Fibroblast of lung (primary cell): ENCODE measurements at regions not wholly inside any gene's neighbourhood (a gene's known extent, or its start where the extent isn't known, plus 50 kb on each side); places are given as distances from the start of the nearest gene placed in this dataset.

Experiments used
- EZH2 ChIP-seq: IDR thresholded peaks from 2 replicates; pipeline ENCODE4 v1.5.1; 2012; ENCODE audit warnings: low read length, control low read depth, mild to moderate bottlenecking; ENCODE audit errors: missing control alignments
- TF ChIP-seq, protein P1 (sequence below), 2 donors: IDR thresholded peaks in 1 of 2; conservative IDR thresholded peaks in 1 of 2; 1 replicate in 1 of 2; 2 replicates in 1 of 2; pipeline ENCODE4 v1.5.1; 2011 to 2012; ENCODE audit warnings: low read length in 2 of 2, control low read depth in 1 of 2, inconsistent platforms in 1 of 2, low read depth in 1 of 2, mild to moderate bottlenecking in 1 of 2

DNA sequence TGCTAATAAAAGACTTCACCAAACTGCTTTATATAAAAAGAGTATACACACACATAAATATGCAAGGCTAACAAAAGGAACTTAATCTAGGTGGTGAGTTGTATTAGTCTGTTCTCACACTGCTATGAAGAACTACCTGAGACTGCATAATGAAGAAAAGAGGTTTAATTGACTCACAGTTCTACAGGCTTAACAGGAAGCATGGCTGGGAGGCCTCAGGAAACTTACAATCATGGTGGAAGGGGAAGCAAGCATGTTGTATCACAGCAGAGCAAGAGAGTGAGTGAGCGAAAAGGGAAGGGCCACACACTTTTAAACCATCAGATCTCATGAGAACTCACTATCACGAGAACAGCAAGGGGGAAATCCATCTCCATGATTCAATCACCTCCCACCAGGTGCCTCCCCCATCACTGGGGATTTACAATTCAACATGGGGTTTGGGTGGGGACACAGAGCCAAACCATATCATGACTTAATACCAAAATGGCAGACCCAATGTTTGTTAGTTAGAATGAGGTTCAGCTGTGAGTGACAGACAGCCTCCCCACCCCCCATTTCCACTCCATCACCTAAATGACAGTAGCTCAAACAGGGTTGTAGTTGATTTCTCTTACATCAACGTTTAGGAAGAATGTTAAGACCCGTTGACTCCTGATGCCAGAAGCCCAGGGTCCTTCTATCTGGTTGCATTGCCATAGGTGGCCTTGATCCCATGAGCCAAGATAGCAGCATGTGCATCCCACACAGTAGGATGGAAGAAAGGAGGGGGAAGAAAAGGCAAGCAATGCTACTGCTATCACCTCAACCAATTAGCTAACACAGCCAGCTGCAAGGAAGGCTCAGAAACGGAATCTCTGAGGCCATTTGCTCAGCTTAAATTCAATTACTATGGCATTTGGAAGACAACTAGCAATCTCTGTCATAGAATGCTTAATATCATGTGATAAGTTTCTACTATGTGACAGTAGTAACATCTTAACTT, 77.0 kb downstream of the CCDC71L start:
- TF ChIP-seq, protein P1, sequence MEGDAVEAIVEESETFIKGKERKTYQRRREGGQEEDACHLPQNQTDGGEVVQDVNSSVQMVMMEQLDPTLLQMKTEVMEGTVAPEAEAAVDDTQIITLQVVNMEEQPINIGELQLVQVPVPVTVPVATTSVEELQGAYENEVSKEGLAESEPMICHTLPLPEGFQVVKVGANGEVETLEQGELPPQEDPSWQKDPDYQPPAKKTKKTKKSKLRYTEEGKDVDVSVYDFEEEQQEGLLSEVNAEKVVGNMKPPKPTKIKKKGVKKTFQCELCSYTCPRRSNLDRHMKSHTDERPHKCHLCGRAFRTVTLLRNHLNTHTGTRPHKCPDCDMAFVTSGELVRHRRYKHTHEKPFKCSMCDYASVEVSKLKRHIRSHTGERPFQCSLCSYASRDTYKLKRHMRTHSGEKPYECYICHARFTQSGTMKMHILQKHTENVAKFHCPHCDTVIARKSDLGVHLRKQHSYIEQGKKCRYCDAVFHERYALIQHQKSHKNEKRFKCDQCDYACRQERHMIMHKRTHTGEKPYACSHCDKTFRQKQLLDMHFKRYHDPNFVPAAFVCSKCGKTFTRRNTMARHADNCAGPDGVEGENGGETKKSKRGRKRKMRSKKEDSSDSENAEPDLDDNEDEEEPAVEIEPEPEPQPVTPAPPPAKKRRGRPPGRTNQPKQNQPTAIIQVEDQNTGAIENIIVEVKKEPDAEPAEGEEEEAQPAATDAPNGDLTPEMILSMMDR (conservative IDR thresholded peaks at IDR 0.05 in 1 of 2, IDR thresholded peaks at IDR 0.05 in 1 of 2; ENCODE audit: low read depth in 1 of 2, low read length in 2 of 2), result no peak
- TF ChIP-seq EZH2, result no peak
